COLO829 (cell line): ENCODE measurements at regions not wholly inside any gene's neighbourhood (a gene's known extent, or its start where the extent isn't known, plus 50 kb on each side); places are given as distances from the start of the nearest gene placed in this dataset.
A peak's percentile ranks its signal among the peaks of the same experiment; 100 is the strongest.

Experiments
- DNase-seq: peaks from one replicate; pipeline ENCODE4 v3.0.0; 2012; ENCODE audit warnings: low spot score

DNA sequence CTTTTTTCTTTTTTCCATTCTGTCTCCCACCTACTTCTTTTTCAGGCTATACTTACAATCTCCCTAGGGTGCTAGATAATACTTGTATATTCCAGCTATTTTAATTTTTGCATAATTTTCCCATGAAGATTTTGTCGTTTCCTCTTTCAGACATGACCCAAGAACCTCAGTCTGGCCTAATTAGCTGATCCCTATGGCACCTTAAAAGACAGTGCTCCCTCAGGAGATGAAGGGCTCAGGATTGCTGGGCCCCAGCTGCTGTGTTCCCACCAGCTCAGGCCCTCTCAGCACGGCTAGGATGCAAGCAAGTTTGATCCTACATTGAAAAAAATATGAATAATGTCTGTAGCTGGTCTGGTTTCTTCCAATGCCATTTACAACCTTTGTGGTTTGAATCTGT is 55.0 kb upstream of the RGS5 start:
- DNase-seq = peak; percentile 22

DNA sequence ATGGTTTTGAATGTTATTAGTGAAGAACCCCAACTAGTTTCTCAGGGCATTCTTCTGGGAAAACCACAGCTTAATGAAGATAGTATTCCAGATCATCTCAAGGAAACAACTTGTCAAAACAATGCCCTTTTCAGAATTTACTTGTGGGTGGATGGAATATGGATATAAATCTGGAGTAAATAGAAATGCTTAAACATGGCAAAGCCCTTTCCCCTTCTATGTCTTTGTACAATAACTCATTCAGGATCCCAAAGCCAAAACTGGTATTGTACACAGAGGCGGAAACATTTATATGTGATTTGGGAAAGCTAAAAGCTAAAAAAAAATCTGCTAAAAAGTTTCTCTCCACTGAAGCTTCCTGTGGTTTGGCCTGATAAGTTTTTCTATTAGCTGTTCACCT is 55.5 kb upstream of the RGS5 start:
- DNase-seq = peak; percentile 92

DNA sequence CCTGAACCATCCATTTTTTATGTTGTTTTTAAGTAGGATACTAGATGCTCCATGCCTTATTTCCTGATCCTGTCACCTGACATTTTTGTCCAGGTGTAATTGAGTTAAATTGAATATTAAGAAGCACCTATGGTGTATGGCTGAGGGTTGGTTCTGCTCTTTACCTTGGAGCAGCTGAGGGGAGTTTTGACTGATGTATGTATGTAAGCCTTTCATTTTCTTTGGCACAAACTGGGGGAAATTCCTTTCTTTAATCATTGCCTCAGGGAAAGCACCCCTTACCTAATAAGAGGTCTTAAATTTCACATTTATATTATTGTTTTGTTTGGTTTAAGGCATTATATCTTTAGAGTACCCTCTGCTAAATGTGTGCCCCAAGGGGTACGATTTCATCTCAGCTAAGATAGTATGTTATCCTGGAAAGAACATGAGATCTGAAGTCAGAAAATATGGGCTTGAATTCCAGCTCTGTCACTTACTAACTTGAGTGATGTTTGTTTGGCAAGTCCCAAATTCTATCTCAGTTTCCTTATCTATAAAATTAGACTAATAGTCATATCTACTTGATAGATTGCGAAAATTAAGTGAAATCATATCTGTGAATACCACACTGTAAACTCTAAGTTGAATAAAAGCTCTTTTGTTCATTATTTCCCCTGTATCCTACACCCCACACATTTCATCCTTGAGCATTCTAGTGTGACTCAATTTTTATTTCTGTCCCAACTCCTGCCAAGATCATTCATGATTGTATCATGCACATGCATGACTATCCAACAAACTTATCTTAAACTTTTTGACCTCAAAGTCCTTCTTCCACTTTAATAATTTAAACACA is 57.7 kb upstream of the NUF2 start:
- DNase-seq = peak; percentile 68

DNA sequence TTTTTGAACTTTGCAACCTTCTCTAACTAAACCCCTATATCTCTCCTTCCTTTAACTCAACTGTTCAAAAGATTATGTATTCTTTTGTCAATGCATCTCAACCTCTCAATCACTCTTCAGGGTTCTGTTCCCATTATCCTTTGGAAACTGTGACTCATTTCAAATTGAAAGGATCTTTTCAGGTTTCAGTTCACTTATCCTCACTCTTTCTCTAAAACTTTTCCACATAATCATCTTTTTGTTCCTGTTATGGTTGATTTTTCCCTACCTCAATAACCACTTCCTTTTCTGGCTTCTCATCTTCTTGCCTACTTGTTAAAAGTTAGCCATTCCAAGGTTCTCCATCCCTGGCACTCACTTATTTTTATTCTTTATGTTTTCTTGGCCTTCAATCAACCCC is 56.2 kb upstream of the NUF2 start:
- DNase-seq = peak; percentile 92

DNA sequence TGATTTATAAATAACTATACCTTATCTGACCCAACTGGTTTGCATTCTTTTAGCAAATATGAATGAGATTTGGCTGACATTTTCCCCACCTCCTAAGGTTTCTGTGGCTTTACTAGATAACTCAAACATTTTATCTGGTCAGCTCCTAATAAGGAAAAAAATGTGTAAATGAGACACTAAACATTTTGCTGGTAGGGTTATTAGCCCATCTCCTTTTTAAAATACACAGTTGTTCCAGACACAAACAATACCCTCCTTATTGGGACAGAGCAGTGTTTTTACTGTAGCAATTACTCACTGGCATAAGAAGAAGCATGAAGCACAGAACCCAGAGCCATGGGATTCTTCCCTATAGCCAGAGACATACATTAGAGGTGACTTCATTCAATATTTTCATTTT is 53.8 kb upstream of the NUF2 start:
- DNase-seq = peak; percentile 60

DNA sequence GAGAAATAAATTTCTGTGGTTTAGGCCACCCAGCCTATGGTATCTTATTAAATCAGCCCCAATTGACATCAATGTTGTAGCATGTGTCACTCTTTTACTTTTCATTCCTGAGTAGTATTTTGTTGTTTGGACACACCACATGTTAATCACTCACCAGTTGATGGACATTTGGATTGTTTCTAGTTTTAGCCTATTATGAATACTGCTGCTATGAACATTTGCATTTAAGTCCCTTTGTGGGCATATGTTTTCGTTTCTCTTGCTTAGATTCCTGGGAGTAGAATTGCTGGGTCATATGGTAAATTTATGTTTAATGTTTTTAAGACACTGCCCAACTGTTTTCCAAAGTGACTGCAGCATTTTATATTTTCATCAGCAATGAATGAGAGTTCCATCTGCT is 50.2 kb upstream of the NUF2 start:
- DNase-seq = no peak
